ENCODE measurements at regions not wholly inside any gene's neighbourhood (a gene's known extent, or its start where the extent isn't known, plus 50 kb on each side); places are given as distances from the start of the nearest gene placed in this dataset.

DNA sequence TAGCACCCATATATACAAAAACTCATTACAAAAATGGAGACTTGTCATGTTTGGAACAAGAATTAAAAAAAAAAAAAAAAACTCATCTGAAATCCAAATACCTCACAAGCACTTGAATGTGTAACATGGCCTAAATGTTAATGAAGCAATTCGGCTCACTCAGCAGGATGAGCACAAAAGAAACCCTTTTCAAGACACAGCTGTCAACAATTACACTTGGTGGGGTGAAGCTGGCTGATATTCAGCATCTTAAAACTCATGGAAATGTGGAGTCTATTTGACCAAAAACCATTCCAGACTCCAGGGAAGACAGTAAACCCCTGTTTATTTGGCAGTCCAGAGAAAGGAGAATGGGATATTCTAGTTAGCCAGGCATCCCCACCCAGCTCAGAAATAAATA, 205.4 kb upstream of the TSC22D2 start:
- ATAC-seq (no peak), DNase-seq (no peak)
- intact Hi-C loops (cut with micrococcal nuclease) = no loop called here

DNA sequence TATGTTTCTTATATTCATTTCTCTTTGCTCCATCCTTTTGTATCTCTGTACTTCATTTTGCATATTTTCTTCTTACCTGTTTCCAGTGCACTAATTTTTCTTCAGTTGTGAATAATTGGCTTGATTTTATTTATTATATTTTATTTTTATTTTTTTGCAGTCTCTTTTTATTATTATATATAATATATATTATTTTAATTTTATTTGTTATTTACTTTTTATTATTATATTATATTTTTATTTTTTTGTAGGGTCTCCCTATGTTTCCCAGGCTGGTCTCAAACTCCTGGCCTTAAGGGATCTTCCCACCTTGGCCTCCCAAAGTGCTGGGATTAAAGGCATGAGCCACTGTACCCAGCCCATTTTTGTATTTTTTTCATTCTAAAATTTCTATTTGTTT, 213.1 kb upstream of the TSC22D2 start:
- DNase-seq (no peak), ATAC-seq (no peak)
- intact Hi-C loops (cut with micrococcal nuclease) = no loop called here

DNA sequence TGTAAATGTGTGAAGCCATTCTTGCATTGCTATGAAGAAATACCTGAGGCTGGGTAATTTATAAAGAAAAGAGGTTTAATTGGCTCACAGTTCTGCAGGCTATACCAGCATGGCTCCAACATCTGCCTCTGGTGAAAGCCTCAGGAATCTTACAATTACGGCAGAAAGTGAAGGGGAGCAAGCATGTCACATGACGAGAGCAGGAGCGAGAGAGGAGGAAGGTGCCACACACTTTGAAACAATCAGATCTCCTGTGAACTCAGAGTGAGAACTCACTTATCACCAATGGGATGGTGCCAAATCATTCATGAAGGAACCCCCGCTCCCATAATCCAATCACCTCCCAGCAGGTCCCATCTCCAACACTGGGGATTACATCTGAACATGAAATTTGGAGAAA, 213.6 kb upstream of the TSC22D2 start:
- ATAC-seq (no peak), DNase-seq (no peak)
- intact Hi-C loops (cut with micrococcal nuclease) = no loop called here

DNA sequence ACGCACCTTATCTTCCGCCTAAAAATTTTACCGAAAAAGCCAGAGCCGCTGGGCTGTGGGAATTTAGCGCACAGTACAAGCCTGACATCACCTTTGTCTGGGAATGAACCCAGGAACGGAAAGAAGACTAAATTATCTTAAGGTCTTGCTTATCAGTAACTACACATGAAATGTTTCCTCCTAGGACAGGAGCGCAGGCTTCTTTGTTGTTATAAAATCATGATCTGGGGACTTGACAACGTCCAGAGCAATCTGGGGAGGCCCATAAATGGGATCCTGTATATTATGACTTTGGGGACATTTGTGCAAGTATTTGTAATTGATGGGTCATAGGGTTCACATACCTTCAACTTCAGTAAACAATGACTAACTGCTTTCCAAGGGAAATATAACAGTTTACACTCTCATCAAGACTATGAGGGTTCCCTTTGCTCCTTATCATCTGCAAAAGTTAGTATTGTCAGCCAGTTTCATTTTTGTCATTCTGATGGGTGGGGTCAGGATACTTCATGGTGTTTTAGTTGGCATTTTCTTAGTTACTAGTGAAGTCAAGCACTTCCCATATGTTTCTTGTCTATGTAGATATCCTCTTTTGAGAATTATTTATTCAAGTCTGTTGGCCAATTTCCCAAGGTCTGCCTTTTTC, 213.9 kb upstream of the PFN2 start:
- DNase-seq (no peak), ATAC-seq (no peak)
- intact Hi-C loops (cut with micrococcal nuclease) = loop anchor here (1.0 kb wide), 1 partner anchor 217 kb away; no protein-coding TSS in a partner anchor

DNA sequence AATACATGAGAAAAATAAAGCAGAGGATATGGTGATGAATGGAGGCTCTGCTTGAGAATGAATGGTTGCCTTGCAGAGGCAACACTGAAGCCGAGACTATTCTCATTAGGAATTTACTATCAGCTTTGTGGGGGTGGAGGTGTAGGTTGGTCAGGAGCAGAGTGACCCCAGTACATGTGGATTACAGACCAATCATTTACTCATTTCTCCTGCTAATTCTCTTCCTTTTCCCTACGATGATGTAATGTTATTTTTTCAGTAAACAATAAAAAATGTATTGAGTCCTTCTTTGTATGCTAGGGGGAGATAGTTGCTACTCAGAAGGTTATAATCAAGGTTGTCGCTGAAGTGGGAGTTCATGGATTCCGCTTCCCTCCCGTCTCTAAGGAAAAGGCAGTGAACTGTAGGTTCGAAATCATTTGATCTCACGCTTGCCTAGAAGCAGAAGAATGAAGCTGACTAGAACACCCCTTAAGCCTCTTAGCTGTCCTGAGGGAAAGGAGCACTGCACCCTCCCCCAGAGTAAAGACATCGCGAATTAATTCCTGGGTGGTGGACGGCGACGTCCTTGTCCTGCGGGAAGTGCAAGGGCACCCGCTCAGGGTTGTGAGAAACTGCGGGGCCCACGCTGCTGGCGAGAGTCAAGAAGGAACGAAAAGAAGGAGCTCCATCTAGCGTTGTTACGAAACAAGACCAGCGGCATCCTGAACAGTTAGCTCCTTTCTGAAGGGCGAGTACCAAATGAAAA, 213.2 kb upstream of the PFN2 start:
- DNase-seq = peak; percentile 74
- peak; percentile 98 for ATAC-seq
- intact Hi-C loops (cut with micrococcal nuclease) = loop anchor here (1.0 kb wide), 1 partner anchor 217 kb away; no protein-coding TSS in a partner anchor

DNA sequence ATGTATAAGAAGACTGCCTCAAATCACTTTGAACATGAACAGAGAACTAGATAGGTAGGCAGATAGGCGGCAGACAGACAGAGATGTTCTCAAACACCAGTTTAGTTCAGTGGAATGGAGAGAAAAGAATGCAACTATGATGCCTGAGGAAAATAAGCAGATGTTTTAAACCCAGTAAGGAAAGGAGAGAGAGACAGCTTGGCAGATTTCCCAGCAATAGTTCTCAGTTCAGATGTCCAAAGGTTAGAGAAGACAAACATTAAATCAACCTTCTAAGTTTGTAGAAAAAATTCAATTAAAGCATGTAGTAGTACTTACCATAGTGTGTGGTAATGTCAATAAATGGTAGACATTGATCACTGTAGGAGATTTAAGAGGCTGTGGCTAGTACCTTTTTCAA, 209.6 kb upstream of the PFN2 start:
- DNase-seq (no peak), ATAC-seq (no peak)
- intact Hi-C loops (cut with micrococcal nuclease) = no loop called here

DNA sequence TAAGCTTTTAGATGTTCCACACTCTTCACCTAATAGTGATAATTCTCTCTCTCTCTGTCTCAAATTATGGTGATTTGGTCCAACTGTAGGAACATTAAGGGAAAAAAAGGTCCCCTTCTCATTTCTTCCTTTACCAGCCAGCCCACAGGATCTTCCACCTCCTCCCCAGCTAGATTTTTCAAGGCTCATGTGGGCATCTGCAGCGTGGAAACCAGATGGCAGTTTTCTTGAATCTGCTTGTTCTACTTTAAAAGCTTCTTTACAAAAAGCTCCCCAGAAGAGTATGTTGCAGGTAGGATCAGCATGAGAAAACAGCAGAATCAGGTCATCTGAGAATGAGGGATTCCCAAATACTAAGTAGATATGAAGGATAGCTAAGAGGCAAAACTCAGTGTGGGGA, 208.6 kb upstream of the PFN2 start:
- no peak for ATAC-seq
- DNase-seq = no peak

DNA sequence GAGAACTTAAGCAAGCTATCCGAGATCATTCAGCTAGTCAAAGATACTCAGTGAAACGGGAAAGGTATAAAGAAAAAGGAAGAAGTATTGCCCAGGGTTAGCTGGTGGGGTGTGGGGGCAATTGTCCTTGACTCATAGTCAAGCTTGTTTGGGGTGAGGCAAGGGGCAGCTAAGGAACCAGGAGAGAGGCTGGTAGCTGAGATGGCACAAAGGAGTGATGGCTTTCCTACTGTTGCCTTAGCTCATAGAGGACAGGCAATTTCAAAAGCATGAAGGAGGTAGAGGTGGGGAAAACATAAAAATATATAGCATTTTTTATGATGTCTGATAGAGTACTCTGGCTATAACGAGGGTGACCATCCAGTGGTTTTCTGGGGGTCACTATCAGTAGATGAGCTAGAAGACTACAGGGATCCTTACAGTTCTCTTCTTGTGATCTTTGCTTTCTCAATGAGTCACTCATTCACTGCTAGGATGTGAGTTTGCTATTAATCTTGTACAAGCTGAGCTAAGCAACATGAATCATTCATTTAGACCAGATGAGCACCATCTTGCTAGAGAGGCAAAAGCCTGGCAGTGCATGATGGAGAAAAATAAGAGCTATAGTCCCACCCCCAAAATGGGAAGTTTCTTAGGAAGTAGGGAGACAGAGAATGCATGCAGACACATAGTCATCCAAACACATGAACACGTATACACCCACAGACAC, 207.1 kb upstream of the PFN2 start:
- no peak for ATAC-seq

More for the DNA sequence above, 208.6 kb upstream of the PFN2 start:
- intact Hi-C loops (cut with micrococcal nuclease) = no loop called here

DNA sequence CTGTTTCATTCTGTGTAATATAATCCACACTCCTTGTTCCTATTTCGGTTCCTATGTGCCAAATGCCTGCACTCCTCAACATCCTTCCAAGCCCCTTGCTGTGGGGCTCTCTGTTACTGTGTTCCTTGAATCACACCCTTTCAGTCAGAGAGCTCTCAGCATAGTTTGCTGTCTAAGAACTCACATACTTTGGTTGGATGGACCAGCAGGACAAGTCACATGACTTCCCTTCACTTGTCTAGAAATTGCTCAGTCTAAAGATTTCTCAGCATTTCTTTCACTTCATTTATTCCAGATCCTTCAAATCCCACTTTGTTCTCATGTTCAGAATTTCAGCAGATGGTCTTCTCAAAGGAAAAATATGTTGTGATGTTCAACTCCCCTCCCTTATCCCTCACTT, 203.5 kb upstream of the PFN2 start:
- intact Hi-C loops (cut with micrococcal nuclease) = no loop called here
- DNase-seq = no peak
- ATAC-seq = no peak

More for the DNA sequence above, 207.1 kb upstream of the PFN2 start:
- intact Hi-C loops (cut with micrococcal nuclease) = no loop called here
- no peak for DNase-seq

DNA sequence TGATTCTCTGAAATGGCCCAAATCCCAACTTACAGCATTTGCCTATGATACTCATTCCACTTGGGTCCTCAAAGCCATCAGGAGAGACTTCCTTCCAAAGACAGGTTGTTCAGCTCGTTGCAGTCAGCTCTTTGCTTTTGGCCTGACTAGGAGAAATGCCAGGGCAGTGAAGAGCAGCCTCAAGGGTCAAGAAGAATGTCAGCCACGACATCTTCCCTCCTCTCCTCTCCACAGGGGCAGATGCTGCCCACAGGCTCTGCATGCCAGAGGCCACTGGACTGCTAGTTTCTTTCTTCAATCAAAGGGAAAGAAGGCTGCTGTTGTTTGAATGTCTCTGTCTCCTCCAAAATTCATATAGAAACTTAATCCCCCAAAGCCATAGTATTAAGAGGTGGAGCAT, 201.7 kb upstream of the PFN2 start:
- intact Hi-C loops (cut with micrococcal nuclease) = no loop called here
- ATAC-seq (no peak), DNase-seq (no peak)

DNA sequence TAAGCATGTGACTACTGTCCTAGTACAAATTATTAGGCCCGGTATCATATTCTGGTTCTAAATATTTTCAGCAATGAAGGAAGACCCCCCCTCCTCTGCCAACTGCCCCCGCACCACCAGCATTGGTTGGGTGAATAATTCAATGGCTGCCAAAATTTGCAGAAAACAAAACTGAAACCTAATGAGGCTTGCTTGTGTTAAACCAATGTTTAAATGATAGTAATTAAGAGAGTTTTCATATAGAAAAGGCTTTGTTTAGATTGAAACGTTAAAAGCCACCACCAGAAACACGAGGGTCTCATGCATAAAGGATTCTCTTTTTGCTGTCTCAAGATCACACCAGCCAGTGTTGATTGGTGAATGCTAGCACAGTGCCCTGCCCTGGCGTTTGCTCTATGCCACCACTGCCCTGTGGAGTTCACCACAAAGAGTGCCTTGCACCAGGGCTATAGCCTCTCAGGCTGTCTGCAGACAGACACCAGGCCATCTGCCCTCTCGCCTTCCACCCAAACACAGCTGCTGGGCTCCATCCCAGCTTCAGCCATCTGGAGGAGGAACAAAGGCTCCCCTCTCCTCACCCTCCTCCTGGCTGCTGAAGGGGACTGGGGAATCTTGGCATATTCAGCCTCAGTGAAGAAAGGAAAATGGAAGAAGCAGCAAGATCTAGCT, 200.3 kb upstream of the PFN2 start:
- DNase-seq = peak; percentile 32
- no peak for ATAC-seq
- intact Hi-C loops (cut with micrococcal nuclease) = no loop called here

DNA sequence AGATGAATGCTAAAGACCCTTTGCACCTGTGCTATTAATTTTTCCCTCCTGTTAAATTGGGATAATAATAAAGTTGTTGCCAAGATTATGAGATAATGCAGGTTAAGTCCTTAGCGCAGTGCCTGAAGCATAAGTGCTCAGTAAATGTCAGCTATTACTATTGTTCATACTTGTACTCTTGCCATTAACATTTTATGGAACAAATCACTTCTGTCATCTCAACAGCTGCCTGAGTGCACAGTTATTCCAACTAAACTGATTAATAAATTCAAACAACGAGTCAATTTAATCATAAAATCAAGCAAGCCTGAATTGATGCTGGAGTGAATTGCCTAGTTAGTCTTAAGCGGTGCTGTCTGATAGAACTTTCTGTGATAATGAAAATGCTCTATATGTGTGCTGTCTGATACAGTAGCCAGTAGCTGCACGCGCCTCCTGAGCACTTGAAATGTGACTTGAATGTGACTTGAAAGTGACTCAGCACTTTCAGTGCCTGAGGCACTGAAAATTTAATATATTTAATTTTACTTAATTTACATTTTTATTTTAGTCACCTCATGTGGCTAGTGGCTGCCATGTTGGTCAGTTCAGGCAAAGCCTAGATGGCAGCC, 198.7 kb upstream of the PFN2 start:
- DNase-seq = peak; percentile 46
- peak; percentile 62 for ATAC-seq
- intact Hi-C loops (cut with micrococcal nuclease) = no loop called here

DNA sequence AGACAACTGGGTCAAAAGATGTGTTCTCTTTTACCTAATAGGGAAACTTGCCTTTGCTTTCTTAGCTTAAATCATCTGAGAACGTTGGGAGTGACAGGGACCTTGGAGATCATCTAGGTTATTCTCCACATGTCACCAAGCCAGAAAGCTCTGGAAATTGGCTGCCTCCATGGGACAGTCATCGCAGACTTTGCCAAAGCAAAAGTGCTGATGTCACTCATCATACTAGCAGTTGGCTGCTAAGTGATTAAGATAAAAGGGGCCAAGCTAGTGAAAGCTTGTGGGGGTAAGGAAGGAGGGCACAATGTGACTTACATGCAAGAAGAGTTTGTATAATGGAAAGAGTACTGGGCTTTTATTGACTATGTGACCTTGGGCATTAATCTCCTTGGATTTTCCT, 198.0 kb upstream of the PFN2 start:
- intact Hi-C loops (cut with micrococcal nuclease) = no loop called here
- peak; percentile 97 for ATAC-seq

DNA sequence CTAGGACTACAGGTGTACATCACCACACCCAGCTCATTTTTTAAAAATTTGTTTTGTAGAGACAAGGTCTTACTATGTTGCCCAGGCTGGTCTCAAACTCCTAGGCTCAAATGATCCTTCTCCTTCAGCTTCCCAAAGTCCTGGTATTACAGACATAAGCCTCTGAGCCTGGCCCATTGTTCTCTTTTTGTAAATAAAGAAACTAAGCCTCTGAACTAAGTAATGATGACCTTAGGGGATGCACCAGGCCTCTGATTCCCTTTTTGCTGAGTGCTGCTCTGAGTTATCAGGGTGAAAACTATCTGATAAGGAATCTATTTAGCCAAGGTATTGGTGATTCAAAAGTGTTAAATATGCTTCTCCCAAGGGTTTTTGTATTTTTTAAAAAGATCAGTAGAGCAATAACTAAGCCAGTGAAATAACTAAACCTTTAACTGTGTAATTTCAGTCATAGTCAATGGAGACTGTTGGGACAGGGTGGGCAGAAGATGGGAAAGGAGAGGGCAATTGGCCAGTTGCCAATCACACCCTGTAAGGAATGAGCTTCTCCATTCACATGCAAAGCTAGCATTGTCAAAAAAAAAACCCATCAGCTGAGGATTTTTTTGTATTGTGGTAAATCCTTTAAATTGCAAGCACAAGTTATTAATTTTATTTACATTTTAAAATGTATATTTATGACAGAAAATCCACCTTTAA, 194.8 kb upstream of the PFN2 start:
- ATAC-seq = no peak
- no peak for DNase-seq
- intact Hi-C loops (cut with micrococcal nuclease) = no loop called here

More for the DNA sequence above, 198.0 kb upstream of the PFN2 start:
- peak; percentile 31 for DNase-seq

DNA sequence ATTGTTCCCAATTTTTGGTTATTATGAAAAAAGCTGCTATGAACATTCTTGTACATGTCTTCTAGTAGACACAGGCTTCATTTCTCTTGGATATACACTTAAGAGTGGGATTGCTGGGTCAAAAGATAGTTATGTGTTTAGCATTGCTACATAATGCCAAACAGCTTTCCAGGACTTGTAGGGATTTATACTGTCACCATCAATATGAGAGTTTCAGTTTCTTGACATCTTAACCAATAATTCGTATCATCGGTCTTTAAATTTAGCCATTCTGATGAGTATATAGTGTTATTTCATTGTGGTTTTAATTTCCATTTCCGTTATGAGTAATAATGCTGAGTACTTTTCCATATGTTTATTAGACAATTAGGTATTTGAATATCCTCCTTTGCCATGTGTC, 190.3 kb upstream of the PFN2 start:
- DNase-seq (no peak), ATAC-seq (no peak)
- intact Hi-C loops (cut with micrococcal nuclease) = no loop called here

DNA sequence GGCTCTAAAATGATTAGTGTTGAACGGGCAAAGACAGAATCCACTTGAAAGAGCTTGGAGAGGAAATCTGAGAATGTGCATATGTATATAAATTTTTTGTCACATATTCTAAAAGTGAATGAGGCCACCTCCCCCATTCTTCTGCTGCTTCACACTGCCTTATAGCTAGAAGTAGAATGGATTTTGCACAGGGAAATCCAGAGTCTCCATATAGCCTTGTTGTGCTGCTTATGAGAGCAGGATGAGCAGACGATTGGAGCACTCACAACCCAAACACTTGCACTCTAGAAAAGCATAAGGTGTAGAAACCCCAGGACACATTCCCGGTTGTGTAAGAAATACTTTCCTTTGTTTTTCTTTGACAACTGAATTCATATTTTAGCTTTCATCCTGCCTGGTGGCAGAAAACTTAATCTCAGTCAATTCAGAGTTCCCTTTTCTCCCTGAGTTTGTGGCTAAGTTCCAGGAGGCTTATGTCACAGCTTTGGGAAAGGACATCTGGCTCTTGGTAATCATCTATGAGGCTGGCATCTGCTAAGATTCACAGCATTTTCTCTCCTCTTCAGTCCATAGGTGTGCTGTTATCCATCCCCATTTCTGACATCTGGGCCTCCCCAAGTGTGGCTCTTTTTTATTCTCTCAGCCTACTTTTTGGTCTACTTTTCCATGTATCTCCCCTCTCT, 188.4 kb upstream of the PFN2 start:
- DNase-seq (no peak), ATAC-seq (peak; percentile 30)
- intact Hi-C loops (cut with micrococcal nuclease) = no loop called here

DNA sequence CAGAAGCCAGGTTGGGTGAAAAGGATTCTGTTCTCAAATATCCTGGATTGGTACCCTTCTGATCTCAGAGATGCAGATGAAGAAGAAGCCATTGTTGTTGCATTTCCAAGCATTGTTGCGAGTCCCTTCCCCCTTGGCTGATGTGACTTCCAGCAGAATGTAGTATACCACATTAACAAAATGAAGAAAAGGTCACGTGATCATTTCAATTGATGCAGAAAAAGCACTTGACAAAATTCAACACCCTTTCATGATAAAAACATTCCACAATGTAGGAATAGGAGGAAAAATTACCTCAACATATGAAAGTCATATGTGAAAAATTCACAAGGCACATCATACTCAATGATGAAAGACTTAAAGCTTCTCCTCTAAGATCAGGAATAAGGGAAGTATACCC, 181.9 kb upstream of the PFN2 start:
- intact Hi-C loops (cut with micrococcal nuclease) = no loop called here
- no peak for ATAC-seq
- DNase-seq = no peak

DNA sequence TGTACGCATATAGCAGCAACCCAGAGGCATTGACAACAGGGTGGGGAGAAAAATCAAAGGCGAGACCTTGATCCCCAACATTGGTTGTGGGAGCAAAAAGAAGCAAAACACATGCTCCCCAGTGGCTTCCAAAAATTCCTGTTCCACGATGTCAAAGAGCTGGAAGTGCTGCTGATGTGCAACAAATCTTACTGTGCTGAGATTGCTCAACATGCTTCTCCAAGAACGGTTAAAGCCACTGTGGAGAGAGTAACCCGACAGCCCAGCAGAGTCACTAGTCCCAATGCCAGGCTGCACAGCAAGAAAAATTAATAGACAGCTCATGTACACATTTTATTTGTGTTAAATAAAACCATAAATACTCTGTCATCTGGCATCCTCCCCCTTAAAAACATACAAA, 179.9 kb upstream of the PFN2 start:
- no peak for ATAC-seq
- no peak for DNase-seq
- intact Hi-C loops (cut with micrococcal nuclease) = no loop called here
